HEK293T (cell line): ENCODE measurements at regions not wholly inside any gene's neighbourhood (a gene's known extent, or its start where the extent isn't known, plus 50 kb on each side); places are given as distances from the start of the nearest gene placed in this dataset.

Experiments used
- ARNT ChIP-seq: fragments of 450-650 bp; IDR thresholded peaks from 2 replicates; pipeline ENCODE4 v1.6.1; 2017; ENCODE audit warnings: mild to moderate bottlenecking
- FOXA1 ChIP-seq: fragments of 450-650 bp; IDR thresholded peaks from 2 replicates; pipeline ENCODE4 v1.6.1; 2016; ENCODE audit warnings: mild to moderate bottlenecking
- FOXK2 ChIP-seq: fragments of 450-650 bp; IDR thresholded peaks from 2 replicates; pipeline ENCODE4 v1.6.1; 2016; ENCODE audit warnings: mild to moderate bottlenecking
- FOXM1 ChIP-seq: fragments of 450-650 bp; IDR thresholded peaks from 2 replicates; pipeline ENCODE4 v1.6.1; 2017; ENCODE audit warnings: mild to moderate bottlenecking, borderline replicate concordance
- HDGF ChIP-seq: fragments of 450-650 bp; IDR thresholded peaks from 2 replicates; pipeline ENCODE4 v1.6.1; 2017; ENCODE audit warnings: antibody characterized with exemption, borderline replicate concordance
- NFRKB ChIP-seq: fragments of 450-650 bp; IDR thresholded peaks from 2 replicates; pipeline ENCODE4 v1.6.1; 2016; ENCODE audit warnings: mild to moderate bottlenecking, moderate library complexity
- SP1 ChIP-seq: fragments of 450-650 bp; IDR thresholded peaks from 2 replicates; pipeline ENCODE4 v1.6.1; 2017
- SUZ12 ChIP-seq: fragments of 450-650 bp; IDR thresholded peaks from 2 replicates; pipeline ENCODE4 v1.6.1; 2016; ENCODE audit warnings: mild to moderate bottlenecking
- TARDBP ChIP-seq: fragments of 450-650 bp; IDR thresholded peaks from 2 replicates; pipeline ENCODE4 v1.6.1; 2016

DNA sequence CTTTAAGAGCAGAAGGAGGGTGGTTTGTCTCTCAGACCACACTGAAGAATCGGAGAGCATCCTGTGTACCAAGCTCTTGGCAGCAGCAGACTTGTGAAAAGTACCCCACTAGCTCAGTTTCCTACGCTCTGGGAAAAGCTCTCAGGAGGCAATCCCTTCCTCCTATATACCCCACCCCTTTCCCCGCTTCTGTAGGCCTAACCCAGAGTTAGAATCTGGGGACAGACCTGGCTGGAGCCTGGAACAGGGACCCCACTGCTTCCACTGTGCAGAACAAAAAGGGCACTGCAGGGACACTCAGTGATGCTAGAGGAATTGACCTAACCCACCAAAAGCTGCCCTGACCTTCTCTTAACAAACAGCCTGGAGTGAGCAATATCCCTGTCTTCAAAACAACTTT, 70.0 kb upstream of the CCDC39 start:
- TF ChIP-seq FOXK2 (no peak), SP1 (no peak), HDGF (no peak), TARDBP (no peak), FOXM1 (no peak), SUZ12 (no peak), NFRKB (no peak), FOXA1 (no peak), ARNT (no peak)
